ENCODE measurements at regions not wholly inside any gene's neighbourhood (a gene's known extent, or its start where the extent isn't known, plus 50 kb on each side); places are given as distances from the start of the nearest gene placed in this dataset.
"Not testable (repeated sequence)": the region's sequence is repeated elsewhere in the genome, so short reads cannot be mapped to it uniquely, and the experiment has no call there.

GRCh38 chr5:166810093-166810658 is 1481.3 kb upstream of the WWC1 start:
- not testable (repeated sequence) for H3K27ac ChIP-seq (ENCODE audit: insufficient read depth, low read length, poor library complexity, severe bottlenecking); DNase-seq; H3K4me3 ChIP-seq (ENCODE audit: insufficient read depth, low read depth, low read length, poor library complexity, severe bottlenecking); H3K27me3 ChIP-seq (replicated peaks; ENCODE audit: control insufficient read depth, insufficient read depth, low read length, poor library complexity, severe bottlenecking); H3K36me3 ChIP-seq (ENCODE audit: control insufficient read depth, insufficient read depth, low read length); H3K4me1 ChIP-seq (ENCODE audit: control insufficient read depth, insufficient read depth, low read length, poor library complexity, severe bottlenecking); H3K9me3 ChIP-seq (ENCODE audit: control insufficient read depth, low read length)

GRCh38 chr5:166810721-166811120 is 1480.7 kb upstream of the WWC1 start:
- H3K4me1 ChIP-seq (ENCODE audit: control insufficient read depth, insufficient read depth, low read length, poor library complexity, severe bottlenecking) = no peaks in the 10 kb centered on the region
- H3K27me3 ChIP-seq (replicated peaks; ENCODE audit: control insufficient read depth, insufficient read depth, low read length, poor library complexity, severe bottlenecking) = no peaks in the 10 kb centered on the region
- no peak for DNase-seq
- no peak overlapping the region for H3K4me3 ChIP-seq (ENCODE audit: insufficient read depth, low read depth, low read length, poor library complexity, severe bottlenecking)
- no peak overlapping the region for H3K27ac ChIP-seq (ENCODE audit: insufficient read depth, low read length, poor library complexity, severe bottlenecking)
- no peaks in the 10 kb centered on the region for H3K9me3 ChIP-seq (ENCODE audit: control insufficient read depth, low read length)
- H3K36me3 ChIP-seq (ENCODE audit: control insufficient read depth, insufficient read depth, low read length) = no peaks in the 10 kb centered on the region

DNA sequence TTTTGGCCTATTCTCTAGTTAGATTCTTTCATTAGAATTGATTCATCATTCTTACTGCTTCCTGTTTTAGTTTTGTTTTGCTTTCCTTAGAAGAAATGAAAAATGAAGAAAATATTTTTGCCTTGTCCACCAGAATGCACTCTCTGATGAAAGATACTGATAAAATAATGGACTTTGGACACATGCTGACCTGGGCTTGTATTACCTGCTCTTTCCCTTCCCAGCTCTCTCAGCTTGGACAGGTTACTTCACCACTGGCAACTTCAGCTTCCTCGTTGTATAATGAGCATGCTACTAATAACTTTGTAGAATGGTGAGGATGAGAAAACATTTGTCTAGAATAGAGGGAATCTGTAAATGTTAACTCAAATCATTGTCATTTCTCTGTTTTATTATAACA is 1468.1 kb upstream of the WWC1 start:
- H3K4me3 ChIP-seq (ENCODE audit: insufficient read depth, low read depth, low read length, poor library complexity, severe bottlenecking) = no peak overlapping the region
- no peaks in the 10 kb centered on the region for H3K4me1 ChIP-seq (ENCODE audit: control insufficient read depth, insufficient read depth, low read length, poor library complexity, severe bottlenecking)
- no peak overlapping the region for H3K27ac ChIP-seq (ENCODE audit: insufficient read depth, low read length, poor library complexity, severe bottlenecking)
- H3K36me3 ChIP-seq (ENCODE audit: control insufficient read depth, insufficient read depth, low read length) = no peaks in the 10 kb centered on the region
- no peaks in the 10 kb centered on the region for H3K27me3 ChIP-seq (replicated peaks; ENCODE audit: control insufficient read depth, insufficient read depth, low read length, poor library complexity, severe bottlenecking)
- DNase-seq = no peak
- H3K9me3 ChIP-seq (ENCODE audit: control insufficient read depth, low read length) = no peaks in the 10 kb centered on the region

GRCh38 chr5:166834246-166834645 is 1457.2 kb upstream of the WWC1 start:
- no peaks in the 10 kb centered on the region for H3K4me1 ChIP-seq (ENCODE audit: control insufficient read depth, insufficient read depth, low read length, poor library complexity, severe bottlenecking)
- no peaks in the 10 kb centered on the region for H3K9me3 ChIP-seq (ENCODE audit: control insufficient read depth, low read length)
- H3K27me3 ChIP-seq (replicated peaks; ENCODE audit: control insufficient read depth, insufficient read depth, low read length, poor library complexity, severe bottlenecking) = no peaks in the 10 kb centered on the region
- no peaks in the 10 kb centered on the region for H3K36me3 ChIP-seq (ENCODE audit: control insufficient read depth, insufficient read depth, low read length)
- no peak overlapping the region for H3K4me3 ChIP-seq (ENCODE audit: insufficient read depth, low read depth, low read length, poor library complexity, severe bottlenecking)
- no peak overlapping the region for H3K27ac ChIP-seq (ENCODE audit: insufficient read depth, low read length, poor library complexity, severe bottlenecking)
- DNase-seq = no peak

DNA sequence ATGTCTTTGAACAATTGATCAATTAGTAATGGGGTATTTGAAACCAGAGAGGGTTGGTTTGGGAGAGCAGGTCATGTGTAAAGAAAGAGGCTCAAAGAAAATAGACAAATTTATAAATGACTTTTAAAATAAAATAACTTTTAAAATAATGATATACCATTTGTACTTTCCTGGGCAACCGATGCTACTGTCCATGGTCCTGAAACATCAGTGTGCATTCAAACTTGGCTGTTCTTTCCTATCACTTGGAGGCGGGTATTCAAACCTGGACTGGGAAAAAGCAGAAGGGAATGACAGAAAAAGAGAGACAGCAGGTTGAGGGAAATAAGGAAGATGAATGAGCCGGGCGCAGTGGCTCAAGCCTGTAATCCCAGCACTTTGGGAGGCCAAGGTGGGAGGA is 1446.4 kb upstream of the WWC1 start:
- no peak for DNase-seq
- Histone ChIP-seq H3K27ac (ENCODE audit: insufficient read depth, low read length, poor library complexity, severe bottlenecking) (no peak overlapping the region), H3K36me3 (ENCODE audit: control insufficient read depth, insufficient read depth, low read length) (no peaks in the 10 kb centered on the region), H3K9me3 (ENCODE audit: control insufficient read depth, low read length) (no peaks in the 10 kb centered on the region), H3K4me1 (ENCODE audit: control insufficient read depth, insufficient read depth, low read length, poor library complexity, severe bottlenecking) (no peaks in the 10 kb centered on the region), H3K27me3 (replicated peaks; ENCODE audit: control insufficient read depth, insufficient read depth, low read length, poor library complexity, severe bottlenecking) (no peaks in the 10 kb centered on the region), H3K4me3 (ENCODE audit: insufficient read depth, low read depth, low read length, poor library complexity, severe bottlenecking) (no peak overlapping the region)

DNA sequence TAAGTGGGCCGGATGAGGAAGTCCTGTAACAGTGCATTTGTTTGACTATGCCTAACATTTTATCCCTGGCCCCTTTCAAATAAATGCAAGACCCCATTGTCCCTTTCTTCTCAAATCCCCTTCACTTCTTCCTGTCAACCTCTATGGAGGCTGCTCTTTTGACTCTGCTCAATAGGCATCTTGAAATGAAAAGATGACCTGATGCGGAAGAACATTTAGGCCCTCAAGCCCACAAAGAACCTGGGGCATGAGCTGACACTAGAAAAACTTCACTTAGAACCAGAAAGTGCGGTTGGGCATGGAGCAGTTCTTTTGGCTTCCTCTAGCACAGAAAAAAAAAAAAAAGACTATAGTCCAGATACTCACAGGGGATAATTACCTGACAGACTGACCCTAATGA is 1434.7 kb upstream of the WWC1 start:
- Histone ChIP-seq H3K9me3 (ENCODE audit: control insufficient read depth, low read length) (no peaks in the 10 kb centered on the region), H3K27me3 (replicated peaks; ENCODE audit: control insufficient read depth, insufficient read depth, low read length, poor library complexity, severe bottlenecking) (no peaks in the 10 kb centered on the region), H3K4me3 (ENCODE audit: insufficient read depth, low read depth, low read length, poor library complexity, severe bottlenecking) (no peak overlapping the region), H3K27ac (ENCODE audit: insufficient read depth, low read length, poor library complexity, severe bottlenecking) (no peak overlapping the region), H3K36me3 (ENCODE audit: control insufficient read depth, insufficient read depth, low read length) (no peaks in the 10 kb centered on the region), H3K4me1 (ENCODE audit: control insufficient read depth, insufficient read depth, low read length, poor library complexity, severe bottlenecking) (no peaks in the 10 kb centered on the region)
- no peak for DNase-seq

GRCh38 chr5:166860426-166860825 is 1431.0 kb upstream of the WWC1 start:
- Histone ChIP-seq H3K4me3 (ENCODE audit: insufficient read depth, low read depth, low read length, poor library complexity, severe bottlenecking) (no peak overlapping the region), H3K36me3 (ENCODE audit: control insufficient read depth, insufficient read depth, low read length) (no peaks in the 10 kb centered on the region), H3K9me3 (ENCODE audit: control insufficient read depth, low read length) (no peaks in the 10 kb centered on the region), H3K27ac (ENCODE audit: insufficient read depth, low read length, poor library complexity, severe bottlenecking) (no peak overlapping the region), H3K4me1 (ENCODE audit: control insufficient read depth, insufficient read depth, low read length, poor library complexity, severe bottlenecking) (no peaks in the 10 kb centered on the region), H3K27me3 (replicated peaks; ENCODE audit: control insufficient read depth, insufficient read depth, low read length, poor library complexity, severe bottlenecking) (no peaks in the 10 kb centered on the region)
- no peak for DNase-seq

- no peak overlapping the region for H3K27ac ChIP-seq (ENCODE audit: insufficient read depth, low read length, poor library complexity, severe bottlenecking)
- no peak for DNase-seq
- no peaks in the 10 kb centered on the region for H3K9me3 ChIP-seq (ENCODE audit: control insufficient read depth, low read length)
- H3K27me3 ChIP-seq (replicated peaks; ENCODE audit: control insufficient read depth, insufficient read depth, low read length, poor library complexity, severe bottlenecking) = no peaks in the 10 kb centered on the region
- H3K36me3 ChIP-seq (ENCODE audit: control insufficient read depth, insufficient read depth, low read length) = no peaks in the 10 kb centered on the region
- H3K4me3 ChIP-seq (ENCODE audit: insufficient read depth, low read depth, low read length, poor library complexity, severe bottlenecking) = no peak overlapping the region
- H3K4me1 ChIP-seq (ENCODE audit: control insufficient read depth, insufficient read depth, low read length, poor library complexity, severe bottlenecking) = no peaks in the 10 kb centered on the region
Observed at GRCh38 chr5:166862581-166862980, 1428.9 kb upstream of the WWC1 start.

GRCh38 chr5:166865206-166865605 is 1426.2 kb upstream of the WWC1 start:
- no peak for DNase-seq
- no peaks in the 10 kb centered on the region for H3K27me3 ChIP-seq (replicated peaks; ENCODE audit: control insufficient read depth, insufficient read depth, low read length, poor library complexity, severe bottlenecking)
- no peaks in the 10 kb centered on the region for H3K36me3 ChIP-seq (ENCODE audit: control insufficient read depth, insufficient read depth, low read length)
- no peaks in the 10 kb centered on the region for H3K4me1 ChIP-seq (ENCODE audit: control insufficient read depth, insufficient read depth, low read length, poor library complexity, severe bottlenecking)
- no peaks in the 10 kb centered on the region for H3K9me3 ChIP-seq (ENCODE audit: control insufficient read depth, low read length)
- H3K4me3 ChIP-seq (ENCODE audit: insufficient read depth, low read depth, low read length, poor library complexity, severe bottlenecking) = no peak overlapping the region
- no peak overlapping the region for H3K27ac ChIP-seq (ENCODE audit: insufficient read depth, low read length, poor library complexity, severe bottlenecking)

GRCh38 chr5:166880456-166880855 is 1411.0 kb upstream of the WWC1 start:
- Histone ChIP-seq H3K36me3 (ENCODE audit: control insufficient read depth, insufficient read depth, low read length) (no peaks in the 10 kb centered on the region), H3K9me3 (ENCODE audit: control insufficient read depth, low read length) (no peaks in the 10 kb centered on the region), H3K27me3 (replicated peaks; ENCODE audit: control insufficient read depth, insufficient read depth, low read length, poor library complexity, severe bottlenecking) (no peaks in the 10 kb centered on the region), H3K4me1 (ENCODE audit: control insufficient read depth, insufficient read depth, low read length, poor library complexity, severe bottlenecking) (no peaks in the 10 kb centered on the region), H3K27ac (ENCODE audit: insufficient read depth, low read length, poor library complexity, severe bottlenecking) (no peak overlapping the region), H3K4me3 (ENCODE audit: insufficient read depth, low read depth, low read length, poor library complexity, severe bottlenecking) (no peak overlapping the region)
- DNase-seq = no peak

DNA sequence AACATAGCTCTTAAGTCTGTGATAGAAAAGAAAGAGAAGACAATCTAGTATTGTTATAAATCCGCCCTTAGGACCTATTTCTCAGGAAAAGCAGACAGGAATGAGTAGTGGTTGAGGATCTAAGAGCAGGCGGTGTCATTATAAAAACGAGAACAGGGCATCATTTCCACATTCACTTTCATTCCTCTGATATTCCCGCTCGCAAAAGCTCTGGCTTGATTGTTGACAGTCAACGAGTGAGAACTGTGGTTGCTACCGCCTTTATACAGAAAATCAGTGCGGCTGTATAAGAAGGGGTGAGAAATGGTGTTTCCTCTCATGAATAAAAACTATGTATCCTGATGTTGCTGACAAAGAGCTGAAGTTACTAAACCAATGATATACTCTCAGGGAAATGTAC is 1409.6 kb upstream of the WWC1 start:
- no peaks in the 10 kb centered on the region for H3K36me3 ChIP-seq (ENCODE audit: control insufficient read depth, insufficient read depth, low read length)
- no peak overlapping the region for H3K27ac ChIP-seq (ENCODE audit: insufficient read depth, low read length, poor library complexity, severe bottlenecking)
- H3K4me3 ChIP-seq (ENCODE audit: insufficient read depth, low read depth, low read length, poor library complexity, severe bottlenecking) = no peak overlapping the region
- DNase-seq = no peak
- H3K27me3 ChIP-seq (replicated peaks; ENCODE audit: control insufficient read depth, insufficient read depth, low read length, poor library complexity, severe bottlenecking) = no peaks in the 10 kb centered on the region
- no peaks in the 10 kb centered on the region for H3K9me3 ChIP-seq (ENCODE audit: control insufficient read depth, low read length)
- H3K4me1 ChIP-seq (ENCODE audit: control insufficient read depth, insufficient read depth, low read length, poor library complexity, severe bottlenecking) = no peaks in the 10 kb centered on the region

Measured in effector memory CD4-positive, alpha-beta T cell (primary cell).